OCI-LY7 (cell line): ENCODE measurements at regions not wholly inside any gene's neighbourhood (a gene's known extent, or its start where the extent isn't known, plus 50 kb on each side); places are given as distances from the start of the nearest gene placed in this dataset.

Experiments used
- CTCF ChIP-seq: fragments of 200-600 bp; sonication (generic); conservative IDR thresholded peaks from 2 replicates; pipeline ENCODE4 v1.5.1; 2014; ENCODE audit warnings: mild to moderate bottlenecking, antibody characterized with exemption, low read length, moderate library complexity, mixed read lengths
- EZH2phosphoT487 ChIP-seq: fragments of 200-600 bp; sonication (generic); IDR thresholded peaks from 2 replicates; pipeline ENCODE4 v1.6.1; 2018; ENCODE audit warnings: low read depth, borderline replicate concordance, mild to moderate bottlenecking, mixed run types, antibody characterized with exemption, low read length, moderate library complexity, mixed read lengths

- TF ChIP-seq CTCF, result no peak
- no peak for TF ChIP-seq EZH2phosphoT487
Measured at GRCh38 chr6:145081677-145082076, 653.6 kb downstream of the EPM2A start.
